NCI-H1417 (cell line): ENCODE measurements at regions not wholly inside any gene's neighbourhood (a gene's known extent, or its start where the extent isn't known, plus 50 kb on each side); places are given as distances from the start of the nearest gene placed in this dataset.

Experiments used
- DNase-seq, 3 experiments: peaks; one replicate each; lab custom pipeline; 2025; lab: John Stamatoyannopoulos, UW

GRCh38 chr7:18200855-18201254 lies 173.2 kb upstream of the PRPS1L1 start:
- DNase-seq = no peak

GRCh38 chr7:18201350-18201749 lies 173.7 kb upstream of the PRPS1L1 start:
- DNase-seq = no peak

- DNase-seq = peak in 1 of 3 experiments; percentile 54
Measured at GRCh38 chr7:18202315-18203045, 174.8 kb upstream of the PRPS1L1 start.

- no peak for DNase-seq
Measured at GRCh38 chr7:18206331-18206730, 178.7 kb upstream of the PRPS1L1 start.

GRCh38 chr7:18208921-18209320 lies 181.3 kb upstream of the PRPS1L1 start:
- no peak for DNase-seq

GRCh38 chr7:18210377-18210776 lies 182.7 kb upstream of the PRPS1L1 start:
- no peak for DNase-seq

GRCh38 chr7:18210788-18211187 lies 183.1 kb upstream of the PRPS1L1 start:
- DNase-seq = no peak

GRCh38 chr7:18212308-18212707 lies 184.7 kb upstream of the PRPS1L1 start:
- no peak for DNase-seq

- DNase-seq = peak in 2 of 3 experiments; percentile 31 to 76
Measured at GRCh38 chr7:18212758-18213157, 185.1 kb upstream of the PRPS1L1 start.

GRCh38 chr7:18213652-18214051 lies 186.0 kb upstream of the PRPS1L1 start:
- DNase-seq = peak; percentile 8 to 61 (median 58)

- DNase-seq = no peak
Measured at GRCh38 chr7:18216270-18216669, 188.6 kb upstream of the PRPS1L1 start.

GRCh38 chr7:18221377-18222293 lies 194.0 kb upstream of the PRPS1L1 start:
- no peak for DNase-seq

GRCh38 chr7:18222636-18223035 lies 195.0 kb upstream of the PRPS1L1 start:
- DNase-seq = no peak

GRCh38 chr7:18224138-18224537 lies 196.5 kb upstream of the PRPS1L1 start:
- DNase-seq = no peak

GRCh38 chr7:18225067-18225466 lies 197.4 kb upstream of the PRPS1L1 start:
- DNase-seq = no peak

GRCh38 chr7:18226598-18226997 lies 199.0 kb upstream of the PRPS1L1 start:
- no peak for DNase-seq

- DNase-seq = no peak
Measured at GRCh38 chr7:18228686-18229085, 201.0 kb upstream of the PRPS1L1 start.

GRCh38 chr7:18230271-18230670 lies 202.6 kb upstream of the PRPS1L1 start:
- DNase-seq = no peak

- no peak for DNase-seq
Measured at GRCh38 chr7:18231854-18232253, 204.2 kb upstream of the PRPS1L1 start.

GRCh38 chr7:18234519-18234918 lies 206.9 kb upstream of the PRPS1L1 start:
- no peak for DNase-seq

- DNase-seq = no peak
Measured at GRCh38 chr7:18235819-18236218, 208.2 kb upstream of the PRPS1L1 start.

GRCh38 chr7:18239212-18239611 lies 211.6 kb upstream of the PRPS1L1 start:
- DNase-seq = no peak
